ENCODE measurements at regions not wholly inside any gene's neighbourhood (a gene's known extent, or its start where the extent isn't known, plus 50 kb on each side); places are given as distances from the start of the nearest gene placed in this dataset.

DNA sequence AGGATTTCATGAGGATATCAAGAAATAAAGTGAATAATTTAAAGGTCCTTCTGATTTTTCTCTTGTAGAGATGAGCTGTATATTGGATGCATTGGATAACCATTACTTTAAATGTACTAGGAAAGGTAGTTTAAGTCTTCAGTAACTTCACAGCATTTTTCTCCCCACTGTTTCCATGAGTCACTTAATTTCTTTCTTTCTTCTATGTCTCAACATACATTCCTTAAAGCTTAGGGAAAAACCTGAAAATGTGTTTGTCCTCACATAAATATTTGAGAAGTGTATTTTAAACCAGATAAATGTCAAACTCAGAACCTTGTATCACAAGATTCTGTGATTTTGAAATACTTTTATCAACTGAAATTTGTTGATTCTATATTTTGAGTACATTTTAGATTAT, 1970.2 kb upstream of the FLRT2 start:
- Histone ChIP-seq H3K9me3 (replicated peaks; ENCODE audit: control insufficient read depth, insufficient read depth, low read length) (no peaks in the 10 kb centered on the region), H3K4me1 (ENCODE audit: control insufficient read depth, extremely low read depth, insufficient read depth, low read length) (no peaks in the 10 kb centered on the region), H3K36me3 (ENCODE audit: control insufficient read depth in 2 of 2, extremely low read depth in 1 of 2, insufficient read depth in 2 of 2, low read length in 2 of 2) (no peaks in the 10 kb centered on the region), H3K27ac (ENCODE audit: insufficient read depth, low read depth, low read length) (no peak overlapping the region), H4K20me1 (replicated peaks; ENCODE audit: control insufficient read depth, extremely low read depth, insufficient read depth, low read length) (no peaks in the 10 kb centered on the region), H2AFZ (ENCODE audit: low read depth, low read length) (no peak overlapping the region), H3K27me3 (ENCODE audit: control insufficient read depth in 2 of 2, insufficient read depth in 2 of 2, low read length in 2 of 2) (no peaks in the 10 kb centered on the region), H3K9ac (replicated peaks; ENCODE audit: extremely low read depth, insufficient read depth, low read length) (no peak overlapping the region), H3K79me2 (ENCODE audit: control insufficient read depth, insufficient read depth, low read length) (no peaks in the 10 kb centered on the region), H3K4me3 (replicated peaks in 1 of 3; ENCODE audit: insufficient read depth in 1 of 3, low read depth in 1 of 3, low read length in 3 of 3) (no peak overlapping the region), H3K4me2 (ENCODE audit: insufficient read depth, low read length) (no peak overlapping the region), H3K9me1 (replicated peaks; ENCODE audit: control insufficient read depth, extremely low read depth, insufficient read depth, low read length) (no peaks in the 10 kb centered on the region)
- ChIA-PET CTCF (no interaction called here), POLR2A (no interaction called here)
- no TSS peak for BruUV-seq (replicated peaks)
- DNase-seq (ENCODE audit: low read depth, low spot score) (no peak), FAIRE-seq (no peak)
- no peak for TF ChIP-seq JUN (IDR thresholded peaks at IDR 0.05; ENCODE audit: borderline replicate concordance, insufficient read depth, insufficient read length, low read depth)
- TF ChIP-seq POLR2AphosphoS5 (IDR thresholded peaks at IDR 0.05; ENCODE audit: insufficient read depth, low read depth, low read length), result no peak
- no peak for TF ChIP-seq MYC (IDR thresholded peaks at IDR 0.05; ENCODE audit: low read depth, low read length)
- no peak for TF ChIP-seq POLR2A (IDR thresholded peaks at IDR 0.05; ENCODE audit: low read depth, low read length)
- TF ChIP-seq, protein P1, sequence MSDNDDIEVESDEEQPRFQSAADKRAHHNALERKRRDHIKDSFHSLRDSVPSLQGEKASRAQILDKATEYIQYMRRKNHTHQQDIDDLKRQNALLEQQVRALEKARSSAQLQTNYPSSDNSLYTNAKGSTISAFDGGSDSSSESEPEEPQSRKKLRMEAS (IDR thresholded peaks at IDR 0.05; ENCODE audit: insufficient read depth, insufficient read length), result no peak
- no peak for TF ChIP-seq FOS (IDR thresholded peaks at IDR 0.05; ENCODE audit: borderline replicate concordance, insufficient read depth, low read length)
- TF ChIP-seq EZH2 (IDR thresholded peaks at IDR 0.05; ENCODE audit: borderline replicate concordance, low read depth, low read length, severe bottlenecking), result no peak
- TF ChIP-seq GATA2 (IDR thresholded peaks at IDR 0.05; ENCODE audit: insufficient read depth, insufficient read length, low read depth, low read length), result no peak
- TF ChIP-seq, protein P2, sequence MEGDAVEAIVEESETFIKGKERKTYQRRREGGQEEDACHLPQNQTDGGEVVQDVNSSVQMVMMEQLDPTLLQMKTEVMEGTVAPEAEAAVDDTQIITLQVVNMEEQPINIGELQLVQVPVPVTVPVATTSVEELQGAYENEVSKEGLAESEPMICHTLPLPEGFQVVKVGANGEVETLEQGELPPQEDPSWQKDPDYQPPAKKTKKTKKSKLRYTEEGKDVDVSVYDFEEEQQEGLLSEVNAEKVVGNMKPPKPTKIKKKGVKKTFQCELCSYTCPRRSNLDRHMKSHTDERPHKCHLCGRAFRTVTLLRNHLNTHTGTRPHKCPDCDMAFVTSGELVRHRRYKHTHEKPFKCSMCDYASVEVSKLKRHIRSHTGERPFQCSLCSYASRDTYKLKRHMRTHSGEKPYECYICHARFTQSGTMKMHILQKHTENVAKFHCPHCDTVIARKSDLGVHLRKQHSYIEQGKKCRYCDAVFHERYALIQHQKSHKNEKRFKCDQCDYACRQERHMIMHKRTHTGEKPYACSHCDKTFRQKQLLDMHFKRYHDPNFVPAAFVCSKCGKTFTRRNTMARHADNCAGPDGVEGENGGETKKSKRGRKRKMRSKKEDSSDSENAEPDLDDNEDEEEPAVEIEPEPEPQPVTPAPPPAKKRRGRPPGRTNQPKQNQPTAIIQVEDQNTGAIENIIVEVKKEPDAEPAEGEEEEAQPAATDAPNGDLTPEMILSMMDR (IDR thresholded peaks at IDR 0.05; ENCODE audit: extremely low read depth in 1 of 2, insufficient read depth in 1 of 2, low read depth in 1 of 2, low read length in 2 of 2), result no peak
- intact Hi-C loops (cut with micrococcal nuclease) (no loop called here), dilution Hi-C loops (cut with MboI; ENCODE audit: extremely low pct_ligation_motif_present, low sequenced_read_pairs) (no loop called here)
